Activated naive CD4-positive, alpha-beta T cell treated with anti-CD3 and anti-CD28 coated beads, Interleukin-2, amount 10 ng/mL, durations not matched to agents 7 days and 5 days (primary cell): ENCODE measurements at regions not wholly inside any gene's neighbourhood (a gene's known extent, or its start where the extent isn't known, plus 50 kb on each side); places are given as distances from the start of the nearest gene placed in this dataset.

Source experiments
- CTCF ChIA-PET: fragments of 350-600 bp; sonication (Branson Sonifier 250); formaldehyde crosslinking; loops from one replicate; lab custom pipeline; 2021; ENCODE audit warnings: antibody characterized with exemption; lab: Charles Lee
- DNase-seq: peaks from one replicate; pipeline ENCODE4 v3.0.0-alpha.2; 2020
- H3K27ac Mint-ChIP-seq: one replicate; pipeline ENCODE4 v1.8.0; 2021; ENCODE audit warnings: mild to moderate bottlenecking, moderate library complexity, mixed read lengths
- H3K27me3 Mint-ChIP-seq: one replicate; pipeline ENCODE4 v1.8.0; 2021; ENCODE audit warnings: mild to moderate bottlenecking, mixed read lengths
- H3K36me3 Mint-ChIP-seq: one replicate; pipeline ENCODE4 v1.8.0; 2021; ENCODE audit warnings: mixed read lengths
- H3K4me1 Mint-ChIP-seq: one replicate; pipeline ENCODE4 v1.8.0; 2021; ENCODE audit warnings: mixed read lengths
- H3K4me3 Mint-ChIP-seq: one replicate; pipeline ENCODE4 v1.8.0; 2021; ENCODE audit warnings: mild to moderate bottlenecking, moderate library complexity, mixed read lengths
- H3K9me3 Mint-ChIP-seq: one replicate; pipeline ENCODE4 v1.8.0; 2021; ENCODE audit warnings: mixed read lengths

DNA sequence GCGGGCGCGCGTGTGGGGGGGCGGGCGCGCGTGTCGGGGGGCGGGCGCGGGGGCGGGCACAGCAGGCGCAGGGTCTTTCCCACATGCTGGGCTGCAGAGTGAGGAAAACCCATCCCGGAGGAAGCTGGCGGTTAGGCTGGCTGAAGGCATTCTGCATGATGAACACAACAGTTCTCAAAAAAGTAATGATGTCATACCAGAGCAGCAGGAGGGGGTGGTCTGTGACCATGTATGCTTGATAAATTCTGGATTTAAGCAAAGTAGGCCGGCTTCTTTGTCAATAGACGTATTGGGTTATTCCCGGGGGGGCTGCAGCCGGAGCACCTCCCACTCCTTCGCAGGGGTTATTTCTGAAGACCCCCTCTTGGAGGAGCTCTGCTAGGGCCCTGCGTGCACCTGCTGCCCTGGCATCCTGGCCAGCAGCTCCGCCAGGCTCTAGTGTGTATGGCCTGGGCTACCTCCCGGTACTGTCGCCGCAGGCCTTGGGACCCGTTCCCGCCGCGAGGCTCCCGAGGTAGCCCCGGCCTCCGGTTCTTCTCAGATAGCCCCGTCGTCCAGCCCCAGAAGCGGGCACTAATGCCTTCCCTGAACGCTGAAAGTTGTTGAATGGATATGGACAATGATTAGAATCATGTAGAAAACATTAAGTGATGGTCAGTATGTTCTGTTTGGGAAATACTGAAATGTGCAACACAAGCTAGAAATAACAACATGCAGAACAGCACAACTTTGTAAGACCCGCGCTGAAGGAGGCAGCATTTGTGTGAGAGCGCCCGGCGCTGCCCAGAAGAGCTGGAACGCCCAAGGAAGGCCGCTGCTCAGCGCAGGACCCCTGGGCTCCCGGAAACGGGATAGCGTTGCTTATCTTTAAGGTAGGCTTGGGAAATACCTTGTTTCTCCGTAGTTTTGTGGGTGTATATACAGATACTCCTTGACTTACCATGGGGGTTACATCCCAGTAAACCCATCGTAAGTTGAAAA is 101.4 kb upstream of the RAB6C start:
- H3K27me3 Mint-ChIP-seq: peaks cover 4% of the 10 kb centered on the region
- H3K4me3 Mint-ChIP-seq: peak overlapping the region; percentile 60
- peaks cover 11% of the 10 kb centered on the region for H3K4me1 Mint-ChIP-seq
- CTCF ChIA-PET: no interaction called here
- no peak for DNase-seq
- H3K9me3 Mint-ChIP-seq: no peaks in the 10 kb centered on the region
- H3K27ac Mint-ChIP-seq: no peak overlapping the region
- H3K36me3 Mint-ChIP-seq: no peaks in the 10 kb centered on the region

DNA sequence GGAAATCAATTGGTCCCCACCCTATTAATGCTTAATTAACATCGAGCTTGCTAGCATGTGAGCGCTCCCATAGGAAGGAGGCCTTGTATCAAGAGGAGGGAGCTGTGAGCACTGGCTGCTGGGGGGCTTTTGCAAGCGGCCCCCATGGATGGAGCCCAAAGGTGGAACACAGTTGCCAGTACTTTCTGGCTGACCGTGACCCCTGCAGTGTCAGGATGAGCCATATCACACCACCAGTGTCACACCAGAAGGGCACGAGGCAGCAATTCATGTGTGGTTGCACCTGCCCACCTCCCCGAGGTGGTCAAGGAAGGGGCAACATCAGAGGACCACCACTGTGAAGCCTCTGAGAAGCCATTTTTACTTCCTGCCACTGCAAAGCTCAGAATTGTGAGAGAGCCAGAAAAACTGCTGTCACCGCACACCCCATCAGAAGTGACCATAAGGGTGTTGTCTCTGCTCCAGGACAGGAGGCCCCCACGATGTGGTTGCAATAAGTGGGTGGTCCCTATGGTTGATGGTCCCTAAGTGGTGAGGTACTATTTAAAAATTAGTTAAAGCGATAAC is 99.8 kb upstream of the RAB6C start:
- CTCF ChIA-PET: no interaction called here
- Mint-ChIP-seq H3K4me1 (peaks cover 11% of the 10 kb centered on the region), H3K27ac (no peak overlapping the region), H3K4me3 (no peak overlapping the region), H3K36me3 (no peaks in the 10 kb centered on the region), H3K27me3 (peaks cover 4% of the 10 kb centered on the region), H3K9me3 (no peaks in the 10 kb centered on the region)
- no peak for DNase-seq

DNA sequence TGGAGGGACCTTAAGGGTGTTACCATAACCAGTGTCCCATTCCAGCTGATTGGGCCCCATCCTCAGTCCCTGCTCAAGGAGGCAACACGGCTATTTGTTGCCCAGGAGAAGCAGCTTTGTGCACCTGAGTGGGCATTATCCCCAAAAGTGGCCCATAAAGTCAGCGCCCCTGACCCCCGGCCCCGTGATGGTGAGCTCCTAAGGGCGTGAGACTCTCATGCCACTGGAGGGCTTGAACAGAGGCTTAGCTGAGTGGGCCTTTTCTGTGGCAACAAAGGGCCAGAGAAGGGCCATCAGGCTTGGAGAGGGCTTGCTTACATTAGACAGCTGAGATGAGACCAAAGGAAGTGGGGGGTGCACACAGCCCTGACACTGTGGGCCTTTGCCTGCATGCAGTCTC is 99.2 kb upstream of the RAB6C start:
- peaks cover 11% of the 10 kb centered on the region for H3K4me1 Mint-ChIP-seq
- no peaks in the 10 kb centered on the region for H3K36me3 Mint-ChIP-seq
- H3K9me3 Mint-ChIP-seq: no peaks in the 10 kb centered on the region
- H3K4me3 Mint-ChIP-seq: no peak overlapping the region
- H3K27ac Mint-ChIP-seq: no peak overlapping the region
- peaks cover 4% of the 10 kb centered on the region for H3K27me3 Mint-ChIP-seq
- CTCF ChIA-PET: no interaction called here
- no peak for DNase-seq

DNA sequence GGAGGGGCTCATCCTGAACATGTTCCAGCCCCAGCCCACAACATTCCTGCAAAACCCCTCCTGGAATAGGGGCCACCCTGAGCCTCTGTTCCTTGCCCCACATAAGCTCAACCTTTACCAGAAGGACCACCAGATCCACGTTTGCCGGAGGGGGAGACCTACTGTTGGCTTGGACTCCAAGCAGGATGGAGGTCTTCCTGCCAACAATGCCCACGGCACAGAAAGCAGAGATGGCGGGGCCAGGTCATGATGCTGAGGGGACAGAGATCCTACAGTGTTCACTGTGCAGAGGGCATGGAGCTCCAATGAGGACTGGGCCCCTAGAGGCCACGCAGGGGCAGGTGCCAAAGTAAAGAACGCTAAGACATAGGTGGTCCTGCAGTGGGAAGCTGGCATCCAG is 98.5 kb upstream of the RAB6C start:
- no peaks in the 10 kb centered on the region for H3K9me3 Mint-ChIP-seq
- H3K4me3 Mint-ChIP-seq: no peak overlapping the region
- peaks cover 11% of the 10 kb centered on the region for H3K4me1 Mint-ChIP-seq
- H3K36me3 Mint-ChIP-seq: no peaks in the 10 kb centered on the region
- CTCF ChIA-PET: no interaction called here
- DNase-seq: no peak
- peaks cover 4% of the 10 kb centered on the region for H3K27me3 Mint-ChIP-seq
- no peak overlapping the region for H3K27ac Mint-ChIP-seq

DNA sequence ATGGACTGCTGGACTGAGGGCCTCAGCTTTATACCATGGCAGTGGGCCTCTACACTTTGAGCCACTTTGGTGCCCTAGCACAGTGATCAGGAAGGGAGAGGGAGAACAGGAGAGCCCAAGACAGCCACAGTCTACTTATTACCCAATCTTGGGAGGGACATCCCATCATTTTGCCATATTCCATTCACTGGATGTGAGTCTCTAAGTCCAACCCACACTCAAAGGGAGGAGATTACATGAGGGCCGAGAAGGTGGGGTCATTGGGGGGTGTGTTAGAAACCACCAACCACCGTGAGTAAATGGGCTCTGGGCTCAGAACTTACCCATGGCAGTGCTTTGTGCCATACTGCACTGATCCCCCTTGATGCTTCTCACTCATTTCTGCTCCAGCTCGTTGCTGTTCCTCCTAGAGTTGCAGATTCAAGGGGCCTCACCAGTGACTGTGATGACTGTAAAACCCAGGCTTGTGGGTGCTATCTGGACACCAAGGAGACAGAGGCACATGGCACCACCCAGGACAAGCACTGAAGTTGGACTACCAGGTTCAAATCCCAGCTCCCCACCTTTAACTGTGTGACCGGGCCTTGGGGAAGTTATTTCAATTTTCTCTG is 97.6 kb upstream of the RAB6C start:
- DNase-seq: no peak
- Mint-ChIP-seq H3K4me3 (no peak overlapping the region), H3K27ac (no peak overlapping the region), H3K9me3 (no peaks in the 10 kb centered on the region), H3K27me3 (no peaks in the 10 kb centered on the region), H3K36me3 (no peaks in the 10 kb centered on the region), H3K4me1 (peaks cover 5% of the 10 kb centered on the region)
- CTCF ChIA-PET: no interaction called here

DNA sequence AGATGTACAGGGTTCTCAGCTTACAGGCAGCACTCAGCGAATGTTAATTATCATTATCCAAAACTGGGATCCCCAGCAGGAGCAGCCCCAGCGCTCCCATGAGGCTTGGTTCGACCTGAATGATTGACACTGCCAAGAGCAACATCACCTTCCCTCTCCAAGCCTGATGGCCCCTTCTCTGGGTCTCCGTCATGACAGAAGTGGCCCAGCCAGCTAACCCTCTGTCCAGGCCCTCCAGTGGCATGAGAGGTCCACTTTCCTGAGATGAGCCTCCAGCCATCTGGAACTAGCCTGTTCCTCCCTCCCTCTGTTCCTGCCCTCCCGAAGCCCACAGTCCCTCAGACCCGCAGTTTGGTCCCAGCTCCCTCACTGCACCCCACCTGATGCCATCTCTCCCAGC is 97.0 kb upstream of the RAB6C start:
- Mint-ChIP-seq H3K9me3 (no peaks in the 10 kb centered on the region), H3K27ac (no peak overlapping the region), H3K36me3 (no peaks in the 10 kb centered on the region), H3K4me1 (no peaks in the 10 kb centered on the region), H3K27me3 (peaks cover 2% of the 10 kb centered on the region), H3K4me3 (no peak overlapping the region)
- DNase-seq: no peak
- CTCF ChIA-PET: no interaction called here

DNA sequence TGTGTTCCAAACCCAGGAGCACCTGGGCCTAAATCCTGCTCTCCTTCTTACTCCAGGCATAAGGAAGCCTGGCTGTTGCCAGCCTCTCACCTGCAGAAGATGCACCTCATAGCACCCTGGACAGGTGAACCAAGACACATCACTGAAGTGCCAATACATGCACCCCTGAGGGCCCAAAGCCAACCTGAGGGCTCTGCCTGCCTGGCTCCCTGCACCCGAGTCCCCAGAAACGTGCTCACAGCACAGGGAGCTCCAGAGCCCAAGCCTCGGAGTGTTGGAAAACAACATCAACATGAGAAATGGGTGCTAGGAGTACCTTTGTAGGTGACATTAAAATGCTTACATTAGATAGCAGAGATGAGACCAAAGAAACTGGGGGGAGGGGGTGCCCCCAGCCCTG is 96.3 kb upstream of the RAB6C start:
- CTCF ChIA-PET: no interaction called here
- no peaks in the 10 kb centered on the region for H3K4me1 Mint-ChIP-seq
- H3K27ac Mint-ChIP-seq: no peak overlapping the region
- H3K4me3 Mint-ChIP-seq: no peak overlapping the region
- H3K9me3 Mint-ChIP-seq: no peaks in the 10 kb centered on the region
- H3K36me3 Mint-ChIP-seq: no peaks in the 10 kb centered on the region
- no peak for DNase-seq
- peaks cover 5% of the 10 kb centered on the region for H3K27me3 Mint-ChIP-seq

DNA sequence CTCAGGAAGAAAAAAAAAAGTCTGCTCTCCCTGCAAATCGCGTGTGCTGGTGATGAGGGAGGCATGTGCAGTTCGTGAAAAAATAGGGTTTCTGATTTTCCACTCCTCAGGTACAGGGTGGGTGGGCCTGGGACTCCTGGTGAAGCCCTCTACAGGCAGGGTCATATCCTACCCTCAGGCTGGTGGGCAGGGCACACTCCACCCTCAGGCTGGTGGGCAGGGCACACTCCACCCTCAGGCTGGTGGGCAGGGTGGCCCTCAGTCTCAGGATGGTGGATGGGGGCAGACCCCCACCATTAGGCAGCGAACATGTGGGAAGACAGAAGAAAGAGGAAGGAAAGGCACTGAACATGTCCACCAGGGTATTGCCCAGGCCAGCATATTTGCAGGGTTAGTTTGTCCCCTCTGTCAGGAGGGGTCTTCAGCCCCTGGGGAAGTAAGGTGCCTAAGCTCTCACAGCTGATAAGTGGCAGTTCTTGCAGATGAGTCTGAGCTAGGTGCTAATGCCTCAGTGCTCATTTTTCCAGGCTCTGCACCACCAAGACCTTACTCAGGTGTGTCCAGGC is 95.2 kb upstream of the RAB6C start:
- no peaks in the 10 kb centered on the region for H3K4me1 Mint-ChIP-seq

DNA sequence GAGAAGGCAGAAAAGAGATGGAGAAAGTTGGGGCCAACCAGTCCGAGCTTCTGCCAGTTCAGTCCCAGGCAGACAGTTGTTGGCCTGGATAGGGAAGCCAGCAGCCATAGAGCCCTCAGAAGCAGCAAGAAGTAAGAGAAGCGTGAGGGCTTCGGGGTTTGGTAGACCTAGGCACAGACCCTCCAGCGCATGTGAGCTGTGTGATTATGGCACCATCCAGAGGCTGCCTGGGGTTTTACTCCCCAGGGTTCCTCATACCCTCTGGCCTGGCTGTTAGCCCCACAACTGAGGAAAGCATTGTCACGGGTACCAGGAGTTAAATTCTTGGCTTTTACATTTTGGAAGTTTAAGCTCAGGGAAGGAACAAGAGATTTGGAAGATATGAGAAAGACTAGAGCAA is 93.7 kb upstream of the RAB6C start:
- Mint-ChIP-seq H3K36me3 (no peaks in the 10 kb centered on the region), H3K4me3 (no peak overlapping the region), H3K9me3 (no peaks in the 10 kb centered on the region), H3K27ac (no peak overlapping the region), H3K27me3 (peaks cover 5% of the 10 kb centered on the region), H3K4me1 (no peaks in the 10 kb centered on the region)
- CTCF ChIA-PET: no interaction called here
- no peak for DNase-seq

More for the DNA sequence above, 95.2 kb upstream of the RAB6C start:
- CTCF ChIA-PET: no interaction called here
- DNase-seq: no peak
- no peaks in the 10 kb centered on the region for H3K36me3 Mint-ChIP-seq
- H3K27ac Mint-ChIP-seq: no peak overlapping the region
- H3K4me3 Mint-ChIP-seq: no peak overlapping the region
- H3K9me3 Mint-ChIP-seq: no peaks in the 10 kb centered on the region
- H3K27me3 Mint-ChIP-seq: peaks cover 5% of the 10 kb centered on the region

DNA sequence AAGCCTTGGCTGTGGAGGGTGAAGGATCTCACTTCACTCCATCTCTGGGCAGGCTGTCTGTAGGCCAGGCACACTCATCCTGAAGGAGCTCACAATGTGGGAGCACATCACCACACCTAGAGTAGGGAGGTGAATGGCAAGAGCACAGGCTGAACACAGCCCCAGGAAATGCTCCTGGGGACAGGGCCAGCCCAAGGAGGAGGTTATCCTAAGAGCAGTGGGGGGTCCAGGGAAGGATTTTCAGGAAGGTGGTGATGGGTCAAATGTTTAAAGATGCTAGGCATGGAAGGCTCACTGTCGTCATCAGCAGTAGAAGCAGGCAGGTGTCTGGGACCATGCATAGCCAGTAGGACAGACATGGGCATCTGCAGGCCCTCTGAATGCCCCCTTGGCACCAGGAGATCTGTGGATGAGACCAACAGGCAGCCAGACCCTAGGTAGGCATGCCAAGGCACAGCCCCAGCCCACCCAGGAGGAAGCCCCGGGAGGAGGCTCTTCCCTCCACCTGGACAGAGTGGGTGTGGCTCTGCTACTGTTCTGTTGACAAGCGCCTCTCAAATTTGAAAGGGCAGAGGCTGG is 91.7 kb upstream of the RAB6C start:
- no peak overlapping the region for H3K27ac Mint-ChIP-seq
- no peaks in the 10 kb centered on the region for H3K9me3 Mint-ChIP-seq
- H3K27me3 Mint-ChIP-seq: peaks cover 15% of the 10 kb centered on the region
- H3K36me3 Mint-ChIP-seq: no peaks in the 10 kb centered on the region
- H3K4me3 Mint-ChIP-seq: no peak overlapping the region
- CTCF ChIA-PET: no interaction called here
- H3K4me1 Mint-ChIP-seq: no peaks in the 10 kb centered on the region
- no peak for DNase-seq

DNA sequence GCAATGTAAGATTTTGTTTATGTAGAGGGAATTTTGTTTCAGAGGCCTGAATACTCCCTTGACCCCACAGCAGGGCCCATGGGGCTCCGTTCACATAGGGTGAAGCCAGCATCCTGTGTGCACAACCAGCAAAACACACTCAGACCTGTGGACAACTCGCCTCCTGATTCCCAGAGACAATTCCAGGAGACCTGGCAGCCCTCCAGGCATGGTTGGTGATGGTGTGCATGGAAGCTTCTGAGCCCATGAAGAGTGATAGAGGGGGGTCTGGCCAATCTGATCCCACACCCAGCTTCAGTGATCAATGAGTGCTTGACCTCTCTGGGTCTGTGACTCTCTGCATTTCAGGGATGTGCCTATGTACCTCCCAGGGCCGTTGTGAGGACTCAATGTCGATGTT is 91.0 kb upstream of the RAB6C start:
- Mint-ChIP-seq H3K27ac (no peak overlapping the region), H3K9me3 (no peaks in the 10 kb centered on the region), H3K27me3 (peaks cover 15% of the 10 kb centered on the region), H3K36me3 (no peaks in the 10 kb centered on the region), H3K4me1 (no peaks in the 10 kb centered on the region), H3K4me3 (no peak overlapping the region)
- DNase-seq: no peak
- CTCF ChIA-PET: no interaction called here

DNA sequence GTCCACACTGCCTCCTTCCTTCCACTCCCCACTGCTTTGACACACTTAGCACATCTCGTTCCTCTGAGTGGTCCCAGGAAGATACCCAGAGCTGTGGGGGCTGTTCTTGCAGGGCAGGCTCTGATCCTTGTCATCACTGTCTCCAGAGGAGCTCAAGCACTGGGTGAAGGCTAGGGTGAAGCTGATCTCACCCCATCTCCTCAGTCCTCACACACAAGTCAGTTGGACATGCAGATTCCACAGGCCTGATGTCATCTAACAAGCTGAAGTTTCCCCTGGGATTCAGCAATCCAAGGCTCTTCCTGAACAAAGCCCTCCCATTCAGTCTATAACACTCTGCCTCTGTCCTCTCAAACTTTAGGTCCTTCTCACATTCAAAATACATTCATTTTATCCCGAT is 90.6 kb upstream of the RAB6C start:
- CTCF ChIA-PET: no interaction called here
- H3K4me3 Mint-ChIP-seq: no peak overlapping the region
- H3K27me3 Mint-ChIP-seq: peaks cover 15% of the 10 kb centered on the region
- no peak for DNase-seq
- no peaks in the 10 kb centered on the region for H3K36me3 Mint-ChIP-seq
- H3K27ac Mint-ChIP-seq: no peak overlapping the region
- no peaks in the 10 kb centered on the region for H3K9me3 Mint-ChIP-seq
- no peaks in the 10 kb centered on the region for H3K4me1 Mint-ChIP-seq

DNA sequence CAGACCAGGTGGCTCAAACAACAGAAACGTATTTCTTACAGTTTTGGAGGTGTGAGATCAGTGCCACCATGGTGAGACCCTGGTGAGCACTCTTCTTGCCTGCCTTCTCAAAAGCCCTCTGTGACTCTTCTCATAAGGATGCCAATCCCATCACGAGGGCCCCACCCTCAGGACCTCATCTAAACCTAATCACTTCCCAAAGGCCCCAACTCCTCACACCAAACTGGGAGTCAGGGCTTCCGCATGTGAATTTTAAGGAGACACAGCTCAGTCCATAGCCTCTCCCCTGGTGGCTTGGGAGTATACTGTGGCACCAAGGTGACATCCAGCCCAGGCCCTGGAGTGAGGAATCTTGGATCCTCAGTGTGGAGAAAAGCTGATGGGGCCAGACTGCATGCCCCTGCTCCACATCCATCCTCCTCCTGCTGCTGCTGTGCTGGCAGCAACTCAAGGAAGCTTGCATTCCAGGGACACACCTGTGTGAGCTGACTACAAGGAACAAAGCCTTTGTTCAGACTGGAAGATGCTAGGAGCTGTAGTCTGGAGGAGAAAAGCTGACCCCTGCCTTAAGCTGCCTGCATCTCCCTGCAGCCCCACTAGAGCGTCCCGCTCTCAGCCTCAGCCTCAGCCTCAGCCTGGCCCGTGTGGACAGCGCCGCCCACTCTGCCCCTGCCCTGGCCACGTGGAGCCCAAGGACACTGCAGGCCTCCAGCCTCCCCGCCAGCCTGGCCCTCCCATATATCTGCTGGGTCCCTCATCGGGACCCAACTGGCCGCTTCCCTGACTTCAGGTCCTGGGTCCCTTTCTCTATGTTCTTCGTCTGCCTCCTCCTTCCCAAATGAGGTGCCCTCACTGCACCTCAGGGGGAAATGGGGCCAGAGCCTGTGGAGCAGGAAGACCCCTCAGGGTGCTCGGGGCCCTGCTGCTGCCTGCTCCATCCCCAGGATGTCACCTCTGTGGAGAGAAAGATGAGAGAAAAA is 87.8 kb upstream of the RAB6C start:
- Mint-ChIP-seq H3K27ac (no peak overlapping the region), H3K4me3 (no peak overlapping the region), H3K4me1 (no peaks in the 10 kb centered on the region), H3K9me3 (no peaks in the 10 kb centered on the region), H3K27me3 (peaks cover 20% of the 10 kb centered on the region), H3K36me3 (no peaks in the 10 kb centered on the region)
- CTCF ChIA-PET: no interaction called here
- DNase-seq: no peak
